MCF 10A (cell line): ENCODE measurements at regions not wholly inside any gene's neighbourhood (a gene's known extent, or its start where the extent isn't known, plus 50 kb on each side); places are given as distances from the start of the nearest gene placed in this dataset.

Source experiments
- BruUV-seq: library from RNA; stranded (reverse); fragments of 400-500 nt; replicated peaks from 2 replicates; lab custom pipeline; 2021; lab: Mats Ljungman, UMichigan
- CTCF ChIA-PET: fragments of 300-600 bp; sonication (Branson Sonifier 250); formaldehyde crosslinking; extraction: SDS; loops from one replicate; lab custom pipeline; 2021; ENCODE audit warnings: antibody characterized with exemption, inconsistent platforms; lab: Yijun Ruan, JAX
- POLR2A ChIA-PET: fragments of 300-600, 350-650 bp; sonication (Branson Sonifier 250); formaldehyde crosslinking; extraction: SDS; loops from one replicate; lab custom pipeline; 2020; ENCODE audit warnings: antibody characterized with exemption, inconsistent platforms; lab: Yijun Ruan, JAX
- DNase-seq: peaks from one replicate; pipeline ENCODE4 v3.0.0-alpha.2; 2018; ENCODE audit not compliant: unreplicated experiment
- H3K27ac Mint-ChIP-seq: one replicate; pipeline ENCODE4 v1.8.0; 2022; ENCODE audit warnings: mild to moderate bottlenecking, low read depth, mixed read lengths; ENCODE audit not compliant: unreplicated experiment
- H3K27me3 Mint-ChIP-seq: one replicate; pipeline ENCODE4 v1.8.0; 2022; ENCODE audit warnings: mixed read lengths; ENCODE audit not compliant: insufficient read depth, unreplicated experiment
- H3K36me3 Mint-ChIP-seq: one replicate; pipeline ENCODE4 v1.8.0; 2022; ENCODE audit warnings: mild to moderate bottlenecking, moderate library complexity, mixed read lengths; ENCODE audit not compliant: insufficient read depth, unreplicated experiment
- H3K4me1 Mint-ChIP-seq: one replicate; pipeline ENCODE4 v1.8.0; 2022; ENCODE audit warnings: mixed read lengths; ENCODE audit not compliant: insufficient read depth, unreplicated experiment
- H3K4me3 Mint-ChIP-seq: one replicate; pipeline ENCODE4 v1.8.0; 2022; ENCODE audit warnings: mild to moderate bottlenecking, moderate library complexity, mixed read lengths; ENCODE audit not compliant: unreplicated experiment
- H3K9me3 Mint-ChIP-seq: one replicate; pipeline ENCODE4 v1.8.0; 2022; ENCODE audit warnings: mixed read lengths; ENCODE audit not compliant: unreplicated experiment
- intact Hi-C: fragments of 100-400 bp; cut with micrococcal nuclease; formaldehyde crosslinking; loops from 2 replicates; pipeline ENCODE4 v1.14.1; 2022
- TF ChIP-seq, protein P1 (sequence below): fragments of 200-600 bp; IDR thresholded peaks from one replicate; pipeline ENCODE4 v1.8.0; 2022; ENCODE audit warnings: antibody characterized with exemption, mild to moderate bottlenecking; ENCODE audit not compliant: unreplicated experiment

DNA sequence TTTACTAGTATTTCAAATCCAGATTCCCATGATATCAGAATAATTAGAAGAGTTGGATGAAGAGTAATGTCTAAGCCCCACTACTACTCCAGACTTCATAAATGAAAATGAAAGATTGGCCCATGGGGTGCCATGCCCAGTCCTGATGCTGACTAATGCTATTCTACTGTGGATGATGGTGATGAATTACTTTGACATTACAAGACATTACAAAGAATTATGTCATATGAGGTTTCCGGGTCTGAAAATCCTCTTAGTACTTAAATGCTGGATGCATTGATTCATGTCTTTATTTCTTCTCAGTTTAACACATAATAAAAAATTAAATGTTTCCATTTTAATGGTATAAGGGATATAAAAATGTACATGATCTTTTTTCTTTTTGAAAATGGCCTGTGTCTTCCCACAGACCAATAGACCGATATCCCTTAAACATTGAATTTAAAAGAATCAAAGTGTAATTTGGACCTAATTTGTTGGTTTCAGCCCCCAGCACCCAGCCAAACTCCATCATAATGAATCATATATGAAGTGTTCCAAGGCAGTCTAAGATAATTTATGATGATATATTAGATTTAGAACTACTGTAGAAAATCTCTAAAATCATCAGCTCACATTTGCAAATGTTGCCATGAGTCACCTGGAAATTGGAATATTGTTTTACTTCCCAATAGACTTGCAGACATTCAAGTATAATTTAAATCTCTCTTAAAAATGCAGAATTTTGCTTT lies 223.6 kb upstream of the SGCD start:
- POLR2A ChIA-PET: no interaction called here
- TF ChIP-seq, protein P1, sequence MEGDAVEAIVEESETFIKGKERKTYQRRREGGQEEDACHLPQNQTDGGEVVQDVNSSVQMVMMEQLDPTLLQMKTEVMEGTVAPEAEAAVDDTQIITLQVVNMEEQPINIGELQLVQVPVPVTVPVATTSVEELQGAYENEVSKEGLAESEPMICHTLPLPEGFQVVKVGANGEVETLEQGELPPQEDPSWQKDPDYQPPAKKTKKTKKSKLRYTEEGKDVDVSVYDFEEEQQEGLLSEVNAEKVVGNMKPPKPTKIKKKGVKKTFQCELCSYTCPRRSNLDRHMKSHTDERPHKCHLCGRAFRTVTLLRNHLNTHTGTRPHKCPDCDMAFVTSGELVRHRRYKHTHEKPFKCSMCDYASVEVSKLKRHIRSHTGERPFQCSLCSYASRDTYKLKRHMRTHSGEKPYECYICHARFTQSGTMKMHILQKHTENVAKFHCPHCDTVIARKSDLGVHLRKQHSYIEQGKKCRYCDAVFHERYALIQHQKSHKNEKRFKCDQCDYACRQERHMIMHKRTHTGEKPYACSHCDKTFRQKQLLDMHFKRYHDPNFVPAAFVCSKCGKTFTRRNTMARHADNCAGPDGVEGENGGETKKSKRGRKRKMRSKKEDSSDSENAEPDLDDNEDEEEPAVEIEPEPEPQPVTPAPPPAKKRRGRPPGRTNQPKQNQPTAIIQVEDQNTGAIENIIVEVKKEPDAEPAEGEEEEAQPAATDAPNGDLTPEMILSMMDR: no peak
- CTCF ChIA-PET: no interaction called here
- Mint-ChIP-seq H3K36me3 (no peaks in the 10 kb centered on the region), H3K27ac (no peak overlapping the region), H3K9me3 (no peaks in the 10 kb centered on the region), H3K4me3 (no peak overlapping the region), H3K4me1 (no peaks in the 10 kb centered on the region), H3K27me3 (no peaks in the 10 kb centered on the region)
- intact Hi-C loops: loop anchor here (5.0 kb wide), 1 partner anchor 714 kb away; no protein-coding TSS in a partner anchor
- DNase-seq: no peak
- no TSS peak for BruUV-seq

DNA sequence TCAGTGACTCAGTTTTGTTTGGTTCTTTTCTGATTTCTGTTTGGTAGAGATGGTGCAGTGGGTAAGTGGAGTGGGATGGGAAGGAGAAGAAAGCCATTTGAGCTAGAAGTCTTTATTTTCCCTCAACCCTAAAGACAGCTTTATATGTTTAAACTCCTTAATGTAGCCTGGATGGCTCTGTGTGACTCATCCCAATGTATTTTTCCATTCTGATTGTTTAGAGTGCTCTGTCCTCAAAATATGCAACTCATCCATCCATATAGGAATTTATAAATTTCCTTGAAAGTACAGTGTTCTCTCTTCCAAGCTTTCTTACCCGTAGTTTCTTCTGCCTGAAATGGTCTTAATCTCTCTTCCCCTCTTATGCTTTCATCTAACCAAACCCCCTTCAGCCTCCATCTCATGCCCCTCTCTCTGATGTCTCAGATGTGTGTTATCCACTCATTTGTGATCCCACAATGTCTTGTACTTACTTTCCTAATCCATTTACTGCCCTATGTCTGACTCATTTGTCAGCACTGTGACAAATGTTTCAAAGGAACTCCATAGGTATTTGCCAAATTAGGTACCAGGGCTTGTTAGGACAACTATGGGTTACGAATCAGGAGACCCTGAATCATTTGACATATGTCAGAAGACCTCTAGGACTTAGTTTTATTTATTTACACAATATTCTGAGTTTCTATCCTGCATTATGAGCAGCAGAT lies 217.5 kb upstream of the SGCD start:
- no peak overlapping the region for H3K27ac Mint-ChIP-seq
- intact Hi-C loops: no loop called here
- no peaks in the 10 kb centered on the region for H3K36me3 Mint-ChIP-seq
- TF ChIP-seq, protein P1: no peak
- POLR2A ChIA-PET: no interaction called here
- peaks cover 6% of the 10 kb centered on the region for H3K4me1 Mint-ChIP-seq
- DNase-seq: no peak
- no peaks in the 10 kb centered on the region for H3K9me3 Mint-ChIP-seq
- H3K4me3 Mint-ChIP-seq: no peak overlapping the region
- no peaks in the 10 kb centered on the region for H3K27me3 Mint-ChIP-seq
- CTCF ChIA-PET: no interaction called here
- BruUV-seq: no TSS peak

DNA sequence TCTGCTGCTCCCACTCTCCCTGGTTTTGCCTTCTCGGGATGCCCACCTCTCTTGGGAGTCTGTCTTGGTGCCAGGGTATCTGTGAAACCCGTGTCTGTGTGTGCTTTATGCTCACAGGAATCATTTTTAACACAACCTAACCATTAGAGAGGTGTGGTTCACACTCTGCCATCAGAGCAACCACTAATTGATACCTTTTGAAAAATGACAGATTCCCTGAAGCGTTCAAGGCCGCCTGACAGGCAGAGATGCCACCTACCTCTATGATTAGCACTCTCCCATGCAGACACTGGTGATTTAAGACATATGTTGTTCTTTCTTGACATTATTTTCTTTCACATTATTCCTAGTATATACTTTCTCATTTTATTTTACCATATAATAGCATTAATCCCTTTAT lies 207.3 kb upstream of the SGCD start:
- no peak for DNase-seq
- no peaks in the 10 kb centered on the region for H3K36me3 Mint-ChIP-seq
- TF ChIP-seq, protein P1: no peak
- ChIA-PET POLR2A (no interaction called here), CTCF (no interaction called here)
- H3K4me3 Mint-ChIP-seq: no peak overlapping the region
- H3K4me1 Mint-ChIP-seq: peaks cover 26% of the 10 kb centered on the region
- intact Hi-C loops: no loop called here
- no peaks in the 10 kb centered on the region for H3K9me3 Mint-ChIP-seq
- BruUV-seq: no TSS peak
- H3K27me3 Mint-ChIP-seq: peaks cover 11% of the 10 kb centered on the region
- no peak overlapping the region for H3K27ac Mint-ChIP-seq

DNA sequence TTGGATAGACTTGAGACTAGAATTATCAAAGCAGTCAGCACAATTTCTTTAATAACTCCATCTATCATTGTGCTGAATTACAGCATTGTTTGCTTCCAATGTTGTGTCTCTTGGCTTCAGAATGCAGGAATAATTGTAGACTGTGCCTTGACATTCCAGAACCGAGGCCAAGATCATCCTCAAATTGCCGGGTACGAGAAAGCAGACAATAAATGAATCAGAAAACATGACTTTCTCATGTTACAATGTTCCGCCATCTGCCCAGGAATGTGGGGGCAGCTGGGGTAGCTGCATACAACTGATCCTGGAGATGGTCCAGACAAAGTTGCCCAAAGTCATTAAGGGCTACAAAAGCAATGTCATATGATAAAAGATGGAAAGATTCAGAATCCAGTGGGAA lies 206.2 kb upstream of the SGCD start:
- H3K9me3 Mint-ChIP-seq: no peaks in the 10 kb centered on the region

More for the DNA sequence above, 206.2 kb upstream of the SGCD start:
- CTCF ChIA-PET: no interaction called here
- H3K27me3 Mint-ChIP-seq: peaks cover 11% of the 10 kb centered on the region
- no peaks in the 10 kb centered on the region for H3K36me3 Mint-ChIP-seq
- H3K4me3 Mint-ChIP-seq: no peak overlapping the region
- H3K27ac Mint-ChIP-seq: no peak overlapping the region
- BruUV-seq: no TSS peak
- intact Hi-C loops: no loop called here
- DNase-seq: no peak
- POLR2A ChIA-PET: no interaction called here
- H3K4me1 Mint-ChIP-seq: peaks cover 26% of the 10 kb centered on the region
- TF ChIP-seq, protein P1: no peak
